RPMI7951 (cell line): ENCODE measurements at regions not wholly inside any gene's neighbourhood (a gene's known extent, or its start where the extent isn't known, plus 50 kb on each side); places are given as distances from the start of the nearest gene placed in this dataset.
"Not testable (repeated sequence)": the region's sequence is repeated elsewhere in the genome, so short reads cannot be mapped to it uniquely, and the experiment has no call there.

ENCODE experiments used
- DNase-seq: peaks from one replicate; pipeline ENCODE4 v3.0.0-alpha.2; 2012; ENCODE audit warnings: low read depth

DNA sequence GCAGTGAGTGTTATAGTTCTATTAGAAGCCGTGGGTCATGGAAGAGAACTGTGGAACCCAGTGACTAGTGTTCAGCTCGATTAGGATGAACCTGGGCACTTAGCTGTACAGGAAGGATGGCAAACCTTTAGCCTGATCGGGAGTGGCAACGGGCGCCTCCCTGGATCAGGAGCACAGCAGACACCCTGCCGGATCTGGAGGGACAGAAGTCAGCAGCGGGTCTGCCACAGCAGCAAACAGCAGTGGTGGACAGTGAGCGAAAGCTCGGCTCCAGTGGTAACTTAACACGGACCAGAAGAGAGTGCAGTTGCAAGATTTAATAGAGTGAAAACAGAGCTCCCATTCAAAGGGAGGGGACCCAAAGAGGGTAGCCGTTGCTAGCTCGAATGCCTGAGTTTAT, 697.6 kb upstream of the SLITRK1 start:
- not testable (repeated sequence) for DNase-seq

DNA sequence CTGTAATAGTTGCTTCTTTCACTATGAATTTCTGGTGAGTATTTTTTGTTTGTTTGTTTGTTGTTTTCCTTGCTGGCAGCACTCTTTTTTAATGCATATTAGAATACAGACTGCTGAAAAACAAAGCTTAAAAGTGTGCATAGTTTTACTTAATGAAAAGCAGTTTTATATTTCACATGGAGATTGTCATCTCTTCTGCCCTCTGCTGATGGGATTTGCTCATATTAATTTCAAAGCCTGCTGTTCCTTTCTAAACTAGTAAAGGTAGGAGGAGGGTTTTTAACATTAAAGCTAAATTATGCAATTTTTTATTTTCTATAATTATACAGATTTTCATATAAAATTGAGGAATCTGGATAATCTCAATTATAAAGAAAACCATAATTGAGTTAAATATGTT, 692.6 kb upstream of the SLITRK1 start:
- DNase-seq: no peak

DNA sequence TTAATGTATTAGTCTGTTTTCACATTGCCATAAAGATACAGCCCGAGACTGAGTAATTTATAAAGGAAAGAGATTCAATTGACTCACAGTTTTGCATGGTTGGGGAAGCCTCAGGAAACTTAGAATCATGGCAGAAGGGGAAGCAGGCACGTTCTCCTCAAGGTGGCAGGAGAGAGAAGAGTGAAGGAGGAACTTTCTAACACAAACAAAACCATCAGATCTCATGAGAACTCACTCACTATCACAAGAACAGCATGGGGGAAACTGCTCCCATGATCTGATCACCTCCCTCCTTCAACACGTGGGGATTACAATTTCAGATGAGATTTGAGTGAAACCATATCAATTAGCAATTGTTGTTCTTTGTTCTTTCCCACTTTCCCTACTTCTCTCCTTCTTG, 689.0 kb upstream of the SLITRK1 start:
- DNase-seq: no peak

DNA sequence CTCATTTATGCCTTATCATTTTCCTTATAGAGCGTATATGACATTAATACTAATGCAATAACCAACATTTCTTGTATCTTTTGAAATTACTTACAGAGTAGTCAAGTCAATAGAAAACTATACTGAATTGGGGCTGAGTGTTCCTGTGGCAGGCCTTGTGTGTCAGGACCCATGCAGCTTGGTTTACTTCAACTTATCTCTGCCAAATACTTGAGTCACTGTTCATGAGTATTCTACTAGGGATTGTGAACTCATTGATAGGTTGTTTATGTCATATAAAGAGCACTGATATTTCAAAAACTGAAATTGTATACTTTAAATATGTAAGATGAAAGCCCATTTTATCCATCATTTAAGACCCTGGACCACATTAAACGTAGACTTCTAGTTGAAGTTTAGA, 688.6 kb upstream of the SLITRK1 start:
- DNase-seq: no peak

DNA sequence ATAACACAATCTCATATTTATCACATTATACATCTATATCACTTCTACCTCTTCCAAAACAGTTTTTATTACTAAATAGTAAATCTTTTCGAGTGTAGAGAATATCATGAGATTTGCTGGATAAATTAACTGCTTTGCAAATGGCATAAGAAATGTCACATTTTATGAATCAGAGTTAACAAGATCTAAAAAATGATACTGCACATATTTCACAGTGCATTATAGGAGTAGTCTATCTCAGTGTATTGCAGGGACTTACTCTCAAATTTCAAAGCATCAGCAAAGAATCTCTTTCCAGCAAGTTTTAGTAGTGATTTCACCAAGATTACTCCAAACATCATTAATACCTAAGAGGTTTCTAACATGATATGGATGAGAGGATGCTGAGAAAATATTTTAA, 687.1 kb upstream of the SLITRK1 start:
- no peak for DNase-seq

DNA sequence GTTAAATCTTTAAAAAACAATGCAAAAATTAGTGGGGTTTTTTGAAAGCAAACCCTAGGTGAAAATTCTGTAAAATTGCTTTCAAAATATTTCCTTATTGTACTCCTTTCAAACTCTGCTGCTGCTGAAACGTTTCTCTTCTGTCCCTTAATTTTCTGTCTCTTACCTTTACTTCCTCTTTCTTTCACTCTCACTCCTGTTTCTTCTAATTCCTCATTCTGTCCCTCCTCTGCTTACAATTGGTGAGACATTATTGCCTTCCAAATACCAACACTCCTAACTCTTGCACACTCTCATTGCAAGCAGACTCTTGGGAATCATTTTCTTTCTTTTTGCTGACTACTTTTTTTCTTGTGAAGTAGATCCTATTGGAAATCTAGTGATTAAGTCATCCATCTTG, 685.6 kb upstream of the SLITRK1 start:
- DNase-seq: no peak

DNA sequence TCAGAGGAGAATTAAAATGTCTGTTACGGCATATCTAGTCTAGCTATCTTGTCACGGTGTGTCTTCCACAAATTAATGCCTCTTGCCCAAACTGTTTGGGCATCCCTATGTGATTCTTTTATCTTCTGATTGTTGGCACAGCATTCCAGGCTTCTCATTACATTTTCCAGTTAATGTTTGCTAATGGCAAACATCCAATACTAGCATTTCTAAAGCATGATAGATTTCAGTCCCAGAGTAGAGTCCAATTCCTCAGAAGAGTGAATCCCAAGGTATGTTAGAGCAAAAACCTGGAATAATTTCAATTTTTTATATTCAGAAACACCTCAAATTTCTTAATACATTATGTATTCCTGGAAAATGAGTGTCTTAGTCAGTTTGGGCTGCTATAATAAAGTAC, 684.5 kb upstream of the SLITRK1 start:
- no peak for DNase-seq

DNA sequence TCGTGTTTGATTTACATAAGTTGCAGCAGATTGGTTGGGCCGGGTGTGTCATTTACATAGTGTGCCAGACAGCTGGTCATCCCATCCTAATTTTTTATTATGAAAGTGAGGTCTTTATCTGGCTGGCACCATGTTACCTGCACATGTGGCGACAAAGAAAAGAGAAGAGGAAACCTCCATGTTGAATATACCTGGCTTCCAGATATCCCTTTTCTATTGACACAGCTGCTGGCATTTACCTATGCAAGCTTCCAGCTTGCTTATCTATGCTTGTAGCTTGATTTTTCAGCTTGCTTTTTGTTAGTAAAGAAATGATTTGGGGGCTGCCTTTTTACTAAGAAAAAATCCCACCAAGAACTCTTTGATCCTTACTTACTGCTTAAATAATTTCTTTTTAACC, 681.3 kb upstream of the SLITRK1 start:
- DNase-seq: no peak

DNA sequence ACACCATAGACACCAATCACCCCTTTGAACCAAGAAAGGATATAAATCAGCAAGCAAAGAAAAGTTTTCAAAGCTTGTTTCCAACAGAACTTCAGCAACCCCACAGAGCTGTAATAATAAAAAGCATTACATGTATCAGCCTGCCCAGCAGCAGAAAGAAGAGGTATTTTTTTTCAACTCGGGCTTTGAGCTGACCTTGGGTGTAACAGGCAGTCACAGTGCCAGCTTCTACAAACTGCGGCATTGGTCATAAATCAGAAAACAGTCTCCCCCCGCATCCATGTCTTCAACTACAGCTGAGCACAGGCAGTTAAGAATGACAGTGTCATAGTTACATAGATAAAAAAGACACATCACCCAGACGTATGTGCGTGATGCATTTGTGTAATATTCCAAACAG, 671.0 kb upstream of the SLITRK1 start:
- DNase-seq: no peak

DNA sequence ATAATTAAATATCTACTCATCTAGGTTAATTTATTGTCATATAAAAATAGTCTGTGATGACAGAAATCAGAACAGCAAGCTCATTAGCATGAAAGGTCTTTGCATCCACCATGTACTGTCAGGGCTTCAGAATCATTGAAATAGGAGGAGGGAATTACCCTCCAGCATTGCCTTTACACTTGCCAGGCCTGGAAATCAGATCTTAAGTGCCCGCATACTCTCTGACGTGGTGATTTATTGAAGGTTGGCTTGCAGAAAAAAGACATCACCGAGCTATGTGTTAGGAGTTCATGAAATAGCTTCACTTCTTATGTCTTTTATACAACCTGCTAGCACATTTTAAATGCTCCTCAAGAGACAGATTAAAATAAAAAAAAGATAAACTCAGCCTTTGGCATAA, 661.7 kb upstream of the SLITRK1 start:
- DNase-seq: no peak

DNA sequence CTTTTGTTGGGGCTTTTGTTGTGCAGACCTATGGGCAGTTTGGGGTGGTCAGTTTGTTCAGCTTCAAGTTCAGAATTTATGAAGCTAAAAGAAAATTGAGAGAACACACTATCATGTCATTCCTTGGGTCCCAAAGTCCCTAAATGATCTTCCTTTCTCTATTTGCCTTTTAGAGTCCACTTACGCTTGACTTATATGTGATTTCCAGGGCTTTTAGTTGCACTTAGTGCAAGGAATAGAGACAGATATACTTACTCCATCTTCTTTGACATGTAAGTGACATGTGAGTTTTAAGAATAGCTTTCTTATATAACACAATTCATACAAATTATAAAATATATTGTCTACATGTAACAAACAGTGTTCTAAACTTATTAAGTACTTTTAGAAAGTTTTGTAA, 660.1 kb upstream of the SLITRK1 start:
- DNase-seq: no peak

DNA sequence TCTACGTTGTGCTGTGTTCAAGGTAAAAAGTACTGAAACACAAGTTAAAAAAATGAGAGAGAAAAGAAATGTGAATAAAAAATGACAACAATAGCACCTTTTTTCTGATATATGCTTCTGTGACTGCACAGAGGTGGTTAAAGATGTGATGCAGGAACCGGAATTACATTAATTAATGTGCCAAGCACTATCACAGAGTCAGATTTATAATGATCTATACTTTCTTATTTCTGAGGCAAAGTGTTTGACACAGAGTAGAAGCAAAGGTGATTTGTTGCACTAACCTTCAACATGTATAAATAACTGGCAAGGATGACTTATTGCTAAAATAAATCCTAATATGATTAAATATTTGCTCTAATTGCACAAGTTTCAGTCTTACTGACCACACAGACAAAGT, 654.6 kb upstream of the SLITRK1 start:
- no peak for DNase-seq

DNA sequence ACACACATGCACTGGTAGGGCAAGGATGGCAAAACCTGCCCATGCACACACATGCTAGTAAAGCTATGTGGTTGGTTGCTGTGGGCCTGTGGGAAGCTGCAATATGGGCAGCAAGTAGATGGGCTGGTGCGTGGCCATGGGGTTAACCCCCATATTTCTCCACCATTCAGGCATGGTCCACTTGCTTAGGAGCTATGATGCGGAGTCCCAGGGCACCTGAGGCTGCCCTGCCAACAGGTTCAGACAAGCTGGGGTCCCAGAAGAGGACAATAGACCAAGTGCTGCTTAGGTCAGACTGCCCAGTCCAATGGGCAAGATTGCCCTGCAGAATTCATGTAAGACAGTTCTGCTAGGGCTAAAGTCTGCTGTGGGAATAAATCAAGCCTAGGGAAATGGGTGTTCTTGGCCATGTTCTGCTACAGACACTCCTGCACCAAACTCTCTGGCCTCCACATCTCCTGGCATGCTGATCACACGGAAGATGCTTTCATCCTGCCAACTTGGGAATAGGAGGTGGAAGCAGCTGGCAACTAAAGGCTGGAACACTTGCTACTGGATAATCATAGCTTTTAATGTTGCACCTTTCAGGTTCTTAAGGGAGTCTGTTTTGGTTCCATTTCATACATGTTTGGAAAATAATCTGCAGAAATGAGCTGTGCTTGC, 646.3 kb upstream of the SLITRK1 start:
- no peak for DNase-seq

DNA sequence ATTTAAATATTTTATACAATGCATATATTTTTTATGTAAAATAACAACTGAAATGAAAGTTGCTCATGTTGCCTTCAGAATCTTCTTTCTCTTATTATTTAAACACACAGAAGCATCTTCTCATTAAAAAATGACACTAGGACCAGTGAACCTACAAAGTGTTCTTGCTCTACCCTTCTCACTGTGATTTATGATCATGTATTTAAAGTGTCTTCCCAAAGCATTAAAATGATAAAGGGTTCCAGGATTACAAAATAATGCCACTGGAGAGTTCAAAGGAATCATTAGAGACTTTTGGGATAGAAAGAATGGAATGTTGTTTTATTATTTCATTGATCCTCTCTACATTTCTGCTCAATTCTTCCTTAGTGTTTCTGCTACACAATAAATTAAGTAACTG, 643.6 kb upstream of the SLITRK1 start:
- no peak for DNase-seq

DNA sequence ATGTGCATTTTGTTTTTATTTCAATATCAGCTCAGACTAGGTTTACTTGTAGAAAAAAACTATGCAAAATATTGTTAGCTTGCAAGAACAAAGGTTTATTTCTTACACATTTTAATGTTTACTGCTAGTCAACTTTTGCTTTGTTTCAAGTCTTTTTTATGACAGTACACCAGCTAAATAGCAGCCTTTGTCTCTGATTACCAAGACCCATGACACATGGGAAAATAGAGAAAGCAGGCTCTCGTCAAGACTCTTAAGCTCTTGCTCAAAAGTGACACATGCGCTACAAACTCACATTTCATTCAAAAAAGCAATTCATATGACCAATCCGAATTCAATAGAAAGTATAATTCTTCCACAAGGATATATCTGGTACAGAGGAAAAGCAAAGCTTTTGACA, 642.3 kb upstream of the SLITRK1 start:
- DNase-seq: no peak

DNA sequence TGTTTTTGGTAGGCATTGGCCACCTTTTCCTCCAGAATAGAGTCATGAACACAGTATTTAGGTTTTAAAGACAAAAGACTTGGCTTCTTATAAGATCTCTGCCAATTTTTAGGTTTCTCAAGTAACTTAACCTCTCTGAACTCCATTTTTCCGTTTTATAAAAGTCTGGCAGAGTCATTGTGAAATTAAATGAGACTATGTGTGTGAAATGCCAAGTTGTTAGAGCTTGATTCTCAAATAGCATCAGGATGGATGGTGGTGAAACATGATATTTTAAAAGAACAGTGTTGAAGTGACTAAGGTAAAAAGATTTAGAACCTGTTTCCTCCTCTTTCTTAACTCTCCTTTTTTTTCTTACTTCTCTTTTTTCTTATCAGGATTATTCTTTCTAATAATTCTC, 617.7 kb upstream of the SLITRK1 start:
- no peak for DNase-seq

DNA sequence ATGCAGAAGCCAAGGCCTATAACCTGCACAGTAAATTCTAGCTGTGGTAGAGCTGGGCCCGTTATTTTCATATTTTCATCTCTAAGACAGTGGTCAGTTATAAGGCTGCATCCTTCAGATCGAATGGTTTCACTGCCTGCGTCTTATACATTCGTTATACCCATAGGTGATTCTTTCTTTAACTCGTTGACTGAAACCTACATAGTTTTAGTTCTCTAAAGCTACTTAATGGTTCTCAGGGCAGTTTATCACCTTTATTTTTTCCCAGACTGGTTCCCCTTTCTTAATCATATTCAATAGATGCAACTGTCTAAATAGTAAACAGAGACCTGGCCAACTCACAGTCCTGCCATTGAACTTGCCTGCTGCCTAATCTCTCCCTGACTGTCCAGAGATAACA, 615.3 kb upstream of the SLITRK1 start:
- DNase-seq: no peak

DNA sequence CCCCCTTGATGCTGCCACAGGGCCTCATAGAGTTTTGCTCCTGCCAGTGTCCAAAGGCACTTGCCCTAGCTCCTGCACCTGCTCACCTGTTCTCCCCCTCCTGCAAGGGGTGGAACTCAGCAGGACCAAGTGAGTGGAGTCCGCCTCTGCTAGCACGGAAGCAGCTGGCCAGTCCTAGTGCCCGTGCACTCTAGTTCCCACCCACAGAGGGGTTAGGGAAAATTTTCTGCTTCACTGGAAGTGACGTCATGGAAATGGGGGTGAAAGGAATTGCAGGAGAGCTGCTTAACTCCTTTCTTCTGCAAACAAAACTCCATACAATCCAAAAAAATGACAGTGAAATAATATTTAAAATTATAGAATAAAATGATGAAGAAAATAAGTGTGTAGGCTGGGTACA, 609.7 kb upstream of the SLITRK1 start:
- no peak for DNase-seq

DNA sequence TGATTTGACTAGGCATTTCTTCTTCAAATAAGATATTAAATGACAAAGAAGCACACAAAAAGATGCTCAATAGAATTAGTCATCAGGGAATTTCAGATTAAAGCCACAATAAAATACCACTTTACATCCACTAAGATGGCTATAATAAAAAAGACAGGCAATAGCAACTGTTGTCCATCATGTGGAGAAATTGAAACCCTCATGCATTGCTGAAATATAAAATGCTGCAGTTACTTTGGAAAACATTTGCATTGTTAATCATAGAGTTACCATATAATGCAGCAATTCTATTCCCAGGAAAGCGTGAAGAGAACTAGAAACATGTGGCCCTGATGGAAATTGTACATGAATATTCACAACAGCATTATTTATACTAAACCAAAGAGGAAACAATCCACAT, 605.5 kb upstream of the SLITRK1 start:
- no peak for DNase-seq

DNA sequence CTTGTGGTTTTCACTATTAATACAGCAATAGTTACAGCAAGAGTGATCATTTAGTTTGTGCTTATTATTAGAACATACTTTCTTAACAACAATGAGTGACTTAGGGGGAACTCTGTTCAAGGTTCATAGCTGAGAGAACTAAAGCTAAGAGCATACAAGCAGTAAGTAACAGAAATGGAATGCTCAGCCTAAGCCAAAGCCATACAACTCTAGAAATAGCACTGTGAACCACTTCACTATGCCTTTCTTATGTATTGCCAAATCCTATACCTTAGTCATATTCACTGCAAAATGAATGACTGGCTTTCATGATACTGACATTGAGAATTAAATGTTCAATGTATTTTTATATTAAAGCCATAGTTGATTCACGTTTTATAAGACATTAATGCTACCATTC, 599.7 kb upstream of the SLITRK1 start:
- no peak for DNase-seq

DNA sequence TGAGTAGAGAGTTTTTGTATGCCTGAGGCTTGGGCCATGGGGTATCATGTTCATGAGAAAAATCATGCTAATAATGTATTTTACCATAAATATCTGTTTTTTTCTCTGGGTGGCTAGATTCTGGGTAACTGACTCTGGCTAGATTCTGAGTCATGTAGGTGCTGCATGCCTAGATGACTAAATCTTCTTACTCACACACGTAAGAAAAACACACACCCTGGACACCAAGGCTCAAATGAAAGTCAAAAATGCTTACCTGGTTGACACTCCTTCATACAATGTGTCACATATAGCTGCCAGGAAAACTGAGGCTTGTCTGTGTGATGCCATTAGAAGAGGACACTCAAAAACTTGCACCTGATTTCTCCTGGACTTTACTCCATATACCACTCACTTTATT, 597.4 kb upstream of the SLITRK1 start:
- no peak for DNase-seq

DNA sequence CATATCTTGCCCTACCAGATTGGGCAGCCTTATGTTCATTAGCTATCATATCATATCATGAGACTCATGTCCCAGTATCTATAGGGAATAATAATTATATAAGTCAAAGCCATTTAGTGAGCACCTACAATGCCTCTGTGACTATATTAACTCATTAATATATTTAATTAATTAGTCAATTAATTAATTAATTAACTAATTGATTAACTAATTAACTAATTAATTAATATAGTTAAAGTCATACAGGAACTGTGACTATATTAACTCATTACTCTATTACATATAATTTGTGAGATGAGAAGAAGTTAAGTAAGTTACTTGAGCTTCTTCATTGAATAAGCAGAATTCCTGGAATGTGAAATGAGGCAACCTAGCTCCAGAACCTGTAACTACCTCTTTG, 588.3 kb upstream of the SLITRK1 start:
- no peak for DNase-seq

DNA sequence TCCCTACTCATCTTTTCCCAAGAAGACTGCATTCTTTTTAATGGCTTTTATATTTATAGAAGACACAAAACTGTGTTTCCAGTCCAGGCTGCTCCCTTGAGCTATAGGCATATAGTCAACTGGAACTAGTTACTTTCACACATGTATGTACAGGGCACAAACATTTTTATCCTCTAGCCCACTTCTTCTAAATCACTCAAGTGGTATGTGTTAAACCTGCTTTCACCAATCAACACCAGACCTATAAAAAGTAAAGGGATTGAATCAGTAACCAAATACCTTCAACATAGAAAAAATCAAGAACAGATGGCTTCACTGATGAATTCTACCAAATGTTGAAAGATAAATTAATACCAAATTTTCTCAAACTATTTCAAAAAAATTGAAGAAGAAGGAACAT, 584.2 kb upstream of the SLITRK1 start:
- DNase-seq: no peak

DNA sequence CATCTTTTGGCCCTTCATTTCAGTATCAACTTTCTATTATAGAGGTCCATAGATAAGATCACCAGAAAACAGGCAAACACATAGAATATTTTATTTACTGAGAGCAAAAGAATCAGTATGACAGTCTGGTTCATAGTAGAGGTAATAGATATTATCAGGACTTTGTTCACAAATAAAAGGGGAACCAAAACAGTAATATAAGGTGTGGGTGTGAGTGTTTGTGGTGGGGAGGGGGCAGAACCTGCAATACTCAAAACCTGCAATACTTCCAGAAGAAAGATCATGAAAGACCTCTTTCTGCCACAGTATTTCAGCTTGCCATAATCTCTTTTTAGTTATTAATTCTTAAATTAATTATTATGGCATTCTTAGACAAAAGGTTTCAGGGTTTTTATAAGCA, 578.7 kb upstream of the SLITRK1 start:
- DNase-seq: no peak
